SK-N-MC (cell line): ENCODE measurements at regions not wholly inside any gene's neighbourhood (a gene's known extent, or its start where the extent isn't known, plus 50 kb on each side); places are given as distances from the start of the nearest gene placed in this dataset.

Experiments
- EZH2 ChIP-seq: fragments of 200-600 bp; sonication (generic); IDR thresholded peaks from one replicate; pipeline ENCODE4 v1.6.1; 2017; ENCODE audit warnings: antibody characterized with exemption
- POLR2AphosphoS5 ChIP-seq: IDR thresholded peaks from 2 replicates; pipeline ENCODE4 v1.6.1; 2012; ENCODE audit warnings: mild to moderate bottlenecking, low read depth, low read length, borderline replicate concordance

- TF ChIP-seq POLR2AphosphoS5 (no peak), EZH2 (no peak)
Observed at GRCh38 chr2:2491964-2492363, 160.9 kb upstream of the MYT1L start.
